OCI-LY1 (cell line): ENCODE measurements at regions not wholly inside any gene's neighbourhood (a gene's known extent, or its start where the extent isn't known, plus 50 kb on each side); places are given as distances from the start of the nearest gene placed in this dataset.

Source experiments
- H2AFZ ChIP-seq: fragments of 200-600 bp; sonication (generic), shearing (Covaris generic); 2 replicates; pipeline ENCODE4 v1.6.0; 2014; ENCODE audit warnings: antibody characterized with exemption, mild to moderate bottlenecking, low read length
- H3F3A ChIP-seq: fragments of 200-600 bp; sonication (generic), shearing (Covaris generic); 2 replicates; pipeline ENCODE4 v1.6.0; 2014; ENCODE audit warnings: mild to moderate bottlenecking, antibody characterized with exemption, low read length, moderate library complexity; ENCODE audit not compliant: insufficient read depth
- H3K27ac ChIP-seq: fragments of 200-600 bp; sonication (generic); 2 replicates; pipeline ENCODE4 v1.5.1; 2014; ENCODE audit warnings: low read length, mixed run types, mild to moderate bottlenecking, low read depth; ENCODE audit not compliant: poor library complexity, severe bottlenecking
- H3K27me3 ChIP-seq: fragments of 200-600 bp; sonication (generic); 2 replicates; pipeline ENCODE4 v1.6.0; 2014; ENCODE audit warnings: antibody characterized with exemption, mild to moderate bottlenecking, low read length, moderate library complexity; ENCODE audit not compliant: insufficient read depth
- H3K36me3 ChIP-seq: fragments of 200-600 bp; sonication (generic); 2 replicates; pipeline ENCODE4 v1.6.1; 2014; ENCODE audit warnings: mild to moderate bottlenecking, antibody characterized with exemption, low read length, moderate library complexity, mixed read lengths; ENCODE audit not compliant: insufficient read depth
- H3K4me1 ChIP-seq: fragments of 200-600 bp; sonication (generic); 2 replicates; pipeline ENCODE4 v1.5.1; 2014; ENCODE audit warnings: mild to moderate bottlenecking, low read length, moderate library complexity; ENCODE audit not compliant: insufficient read depth, severe bottlenecking
- H3K4me2 ChIP-seq: fragments of 200-600 bp; sonication (generic), shearing (Covaris generic); 2 replicates; pipeline ENCODE4 v1.6.1; 2014; ENCODE audit warnings: low read length
- H3K4me3 ChIP-seq: fragments of 200-600 bp; sonication (generic); 2 replicates; pipeline ENCODE4 v1.5.1; 2014; ENCODE audit warnings: low read length, low read depth, mild to moderate bottlenecking, mixed read lengths; ENCODE audit not compliant: poor library complexity, severe bottlenecking
- H3K79me2 ChIP-seq: fragments of 200-600 bp; shearing (Covaris generic); 2 replicates; pipeline ENCODE4 v1.6.1; 2016; ENCODE audit warnings: mixed run types, low read length, mixed read lengths; ENCODE audit not compliant: insufficient read depth
- H3K9ac ChIP-seq: fragments of 200-600 bp; sonication (generic), shearing (Covaris generic); 2 replicates; pipeline ENCODE4 v1.6.1; 2014; ENCODE audit warnings: mild to moderate bottlenecking, low read length, mixed read lengths
- H3K9me2 ChIP-seq: fragments of 200-600 bp; sonication (generic), shearing (Covaris generic); 2 replicates; pipeline ENCODE4 v1.6.1; 2014; ENCODE audit warnings: low read depth, mild to moderate bottlenecking, low read length, mixed read lengths
- H3K9me3 ChIP-seq: fragments of 200-600 bp; shearing (Covaris generic); 2 replicates; pipeline ENCODE4 v1.6.1; 2014; ENCODE audit warnings: low read length, mixed read lengths
- H4K20me1 ChIP-seq: fragments of 200-600 bp; sonication (generic), shearing (Covaris generic); 2 replicates; pipeline ENCODE4 v1.6.0; 2016; ENCODE audit warnings: mild to moderate bottlenecking, low read length; ENCODE audit not compliant: insufficient read depth
- EZH2 ChIP-seq: fragments of 200-600 bp; sonication (generic), shearing (Covaris generic); IDR thresholded peaks from 2 replicates; pipeline ENCODE4 v1.8.0; 2017; ENCODE audit warnings: borderline replicate concordance, mixed run types, mild to moderate bottlenecking, antibody characterized with exemption, low read length, moderate library complexity, mixed read lengths
- TF ChIP-seq, protein P1 (sequence below): fragments of 200-600 bp; sonication (generic), shearing (Covaris generic); IDR thresholded peaks from 2 replicates; pipeline ENCODE4 v1.5.1; 2017; ENCODE audit warnings: mild to moderate bottlenecking, antibody characterized with exemption, low read length, moderate library complexity, mixed read lengths

DNA sequence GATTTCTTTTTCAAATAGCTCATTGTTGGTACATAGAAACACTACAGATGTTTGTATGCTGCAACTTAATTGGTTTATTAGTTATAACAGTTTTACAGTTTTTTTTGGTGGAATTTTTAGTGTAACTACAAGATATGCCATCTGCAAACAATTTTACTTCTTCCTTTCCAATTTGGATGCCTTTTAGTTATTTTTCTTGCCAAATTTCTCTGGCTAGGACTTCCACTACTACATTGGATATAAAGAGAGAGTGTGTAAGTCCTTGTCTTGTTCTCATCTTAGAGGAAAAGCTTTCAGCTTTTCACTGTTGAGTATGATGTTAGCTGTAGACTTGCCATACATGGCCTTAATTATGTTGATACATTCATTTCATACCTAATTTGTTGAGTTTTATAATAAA is 143.6 kb upstream of the EOMES start:
- Histone ChIP-seq H3K79me2 (no peaks in the 10 kb centered on the region), H3K9me3 (no peaks in the 10 kb centered on the region; the same call in 1 of the 2 replicates), H3K4me2 (no peak overlapping the region), H3K36me3 (no peaks in the 10 kb centered on the region), H3K9me2 (no peaks in the 10 kb centered on the region), H3K9ac (no peak overlapping the region), H3F3A (no peaks in the 10 kb centered on the region), H2AFZ (no peak overlapping the region), H3K27me3 (no peaks in the 10 kb centered on the region), H3K4me3 (no peak overlapping the region), H4K20me1 (no peaks in the 10 kb centered on the region), H3K4me1 (no peaks in the 10 kb centered on the region), H3K27ac (no peak overlapping the region)
- TF ChIP-seq, protein P1, sequence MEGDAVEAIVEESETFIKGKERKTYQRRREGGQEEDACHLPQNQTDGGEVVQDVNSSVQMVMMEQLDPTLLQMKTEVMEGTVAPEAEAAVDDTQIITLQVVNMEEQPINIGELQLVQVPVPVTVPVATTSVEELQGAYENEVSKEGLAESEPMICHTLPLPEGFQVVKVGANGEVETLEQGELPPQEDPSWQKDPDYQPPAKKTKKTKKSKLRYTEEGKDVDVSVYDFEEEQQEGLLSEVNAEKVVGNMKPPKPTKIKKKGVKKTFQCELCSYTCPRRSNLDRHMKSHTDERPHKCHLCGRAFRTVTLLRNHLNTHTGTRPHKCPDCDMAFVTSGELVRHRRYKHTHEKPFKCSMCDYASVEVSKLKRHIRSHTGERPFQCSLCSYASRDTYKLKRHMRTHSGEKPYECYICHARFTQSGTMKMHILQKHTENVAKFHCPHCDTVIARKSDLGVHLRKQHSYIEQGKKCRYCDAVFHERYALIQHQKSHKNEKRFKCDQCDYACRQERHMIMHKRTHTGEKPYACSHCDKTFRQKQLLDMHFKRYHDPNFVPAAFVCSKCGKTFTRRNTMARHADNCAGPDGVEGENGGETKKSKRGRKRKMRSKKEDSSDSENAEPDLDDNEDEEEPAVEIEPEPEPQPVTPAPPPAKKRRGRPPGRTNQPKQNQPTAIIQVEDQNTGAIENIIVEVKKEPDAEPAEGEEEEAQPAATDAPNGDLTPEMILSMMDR: no peak
- TF ChIP-seq EZH2: no peak

DNA sequence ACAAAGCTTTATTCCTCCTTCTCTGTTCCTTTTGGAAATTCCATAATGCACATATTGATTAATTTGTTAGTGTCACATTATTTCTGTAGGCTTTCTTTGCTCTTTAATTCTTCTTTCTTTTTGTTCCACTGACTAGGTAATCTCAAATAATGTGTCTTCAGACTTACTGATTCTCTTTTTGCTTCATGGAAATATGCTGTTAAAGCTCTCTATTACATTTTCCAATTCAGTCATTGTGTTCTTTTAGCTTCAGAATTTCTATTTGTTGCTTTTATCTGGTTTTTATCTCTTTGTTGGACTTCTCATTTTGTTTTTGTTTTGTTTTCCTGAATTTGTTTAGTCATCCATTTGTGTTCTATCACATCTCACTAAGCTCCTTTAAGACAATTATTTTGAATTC is 147.0 kb upstream of the EOMES start:
- Histone ChIP-seq H3K4me1 (no peaks in the 10 kb centered on the region), H3K79me2 (no peaks in the 10 kb centered on the region), H3K4me3 (no peak overlapping the region), H3K36me3 (no peaks in the 10 kb centered on the region), H3K9me2 (no peaks in the 10 kb centered on the region), H3K27ac (no peak overlapping the region), H3K9ac (no peak overlapping the region), H2AFZ (no peak overlapping the region), H3K9me3 (no peaks in the 10 kb centered on the region; the same call in 1 of the 2 replicates), H3F3A (no peaks in the 10 kb centered on the region), H4K20me1 (no peaks in the 10 kb centered on the region), H3K27me3 (no peaks in the 10 kb centered on the region), H3K4me2 (no peak overlapping the region)
- TF ChIP-seq EZH2: no peak
- TF ChIP-seq, protein P1: no peak

DNA sequence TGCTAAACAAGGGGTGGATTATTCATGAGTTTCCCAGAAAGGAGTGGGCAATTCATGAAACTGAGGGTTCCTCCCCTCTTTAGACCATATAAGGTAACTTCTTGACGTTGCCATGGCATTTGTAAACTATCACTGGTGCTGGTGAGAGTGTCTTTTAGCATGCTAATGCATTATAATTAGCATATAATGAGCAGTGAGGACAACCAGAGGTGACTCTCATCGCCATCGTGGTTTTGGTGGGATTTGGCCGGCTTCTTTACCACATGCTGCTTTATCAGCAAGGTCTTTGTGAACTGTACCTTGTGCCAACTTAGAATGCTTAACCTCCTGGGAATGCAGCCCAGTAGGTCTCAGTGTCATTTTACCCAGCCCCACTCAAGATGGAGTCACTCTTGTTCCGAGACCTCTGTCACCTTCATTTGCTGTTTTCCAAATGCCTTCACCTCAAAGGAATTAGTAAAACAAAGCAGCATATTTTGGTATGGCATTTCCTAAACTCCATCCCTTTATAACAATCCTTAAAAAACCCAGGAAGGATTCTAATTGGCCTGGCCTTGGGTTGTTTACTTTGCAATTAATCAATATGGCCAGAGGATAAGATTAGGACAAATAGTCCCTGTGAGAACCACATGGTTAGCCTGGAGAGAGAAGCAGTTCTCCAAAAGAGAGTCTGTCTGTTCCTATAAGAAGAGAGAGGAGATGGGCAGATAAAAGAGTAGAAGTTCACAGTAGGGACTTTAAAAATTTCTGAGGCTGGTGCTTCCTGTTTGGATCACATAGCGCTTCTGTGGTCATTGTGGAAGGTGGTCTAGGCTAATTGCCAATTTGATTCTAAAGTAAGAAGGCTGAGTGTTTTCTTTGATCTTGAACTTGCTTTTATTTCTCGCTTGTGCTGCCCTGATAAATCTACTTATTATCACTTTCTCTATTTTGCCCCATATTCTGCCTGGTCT is 155.2 kb upstream of the EOMES start:
- no peak overlapping the region for H2AFZ ChIP-seq
- H4K20me1 ChIP-seq: no peaks in the 10 kb centered on the region

More for the DNA sequence above, 155.2 kb upstream of the EOMES start:
- Histone ChIP-seq H3K9me2 (no peaks in the 10 kb centered on the region), H3K27ac (no peak overlapping the region), H3K4me1 (no peaks in the 10 kb centered on the region), H3K9me3 (no peaks in the 10 kb centered on the region), H3K27me3 (no peaks in the 10 kb centered on the region), H3K79me2 (no peaks in the 10 kb centered on the region), H3K9ac (no peak overlapping the region), H3K4me3 (no peak overlapping the region), H3F3A (no peaks in the 10 kb centered on the region), H3K4me2 (no peak overlapping the region), H3K36me3 (no peaks in the 10 kb centered on the region)
- TF ChIP-seq, protein P1: no peak
- TF ChIP-seq EZH2: no peak
